ENCODE measurements at regions not wholly inside any gene's neighbourhood (a gene's known extent, or its start where the extent isn't known, plus 50 kb on each side); places are given as distances from the start of the nearest gene placed in this dataset.

DNA sequence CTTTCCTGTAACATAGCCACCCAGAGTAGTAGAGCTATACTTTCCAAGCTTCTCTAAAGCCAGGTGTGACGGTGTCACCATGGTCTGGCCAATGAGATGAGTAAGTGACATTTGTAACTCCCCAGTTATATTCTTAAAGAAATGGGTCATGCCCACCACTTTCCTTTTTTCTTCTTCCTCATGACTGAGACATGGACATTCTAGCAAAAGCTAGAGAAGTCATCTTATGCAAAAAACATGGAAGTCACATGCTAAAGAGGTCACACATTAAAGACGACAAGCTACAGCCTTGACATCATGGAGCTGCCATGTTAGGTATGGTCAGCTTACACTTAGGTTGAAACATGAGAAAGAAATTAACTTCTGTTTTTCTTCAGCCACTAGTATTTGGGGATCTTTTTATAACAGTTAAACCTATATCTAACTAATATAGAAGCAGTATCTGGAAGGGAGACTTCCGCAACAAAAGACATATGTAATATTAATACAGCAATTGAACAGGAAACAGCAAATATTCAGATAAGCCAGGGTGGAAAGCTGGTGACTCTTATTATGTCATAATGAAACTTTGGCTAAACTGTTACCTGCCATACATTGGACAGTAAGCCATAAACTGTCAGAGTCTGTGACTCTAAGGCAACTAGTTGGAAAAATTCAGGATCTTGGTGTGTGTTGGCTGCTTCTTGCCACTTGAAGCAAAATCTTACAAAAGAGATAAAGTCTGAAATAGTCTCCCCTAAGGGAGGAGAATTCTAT is 54.7 kb upstream of the SNX2 start (continued):
- TF ChIP-seq, protein P1, sequence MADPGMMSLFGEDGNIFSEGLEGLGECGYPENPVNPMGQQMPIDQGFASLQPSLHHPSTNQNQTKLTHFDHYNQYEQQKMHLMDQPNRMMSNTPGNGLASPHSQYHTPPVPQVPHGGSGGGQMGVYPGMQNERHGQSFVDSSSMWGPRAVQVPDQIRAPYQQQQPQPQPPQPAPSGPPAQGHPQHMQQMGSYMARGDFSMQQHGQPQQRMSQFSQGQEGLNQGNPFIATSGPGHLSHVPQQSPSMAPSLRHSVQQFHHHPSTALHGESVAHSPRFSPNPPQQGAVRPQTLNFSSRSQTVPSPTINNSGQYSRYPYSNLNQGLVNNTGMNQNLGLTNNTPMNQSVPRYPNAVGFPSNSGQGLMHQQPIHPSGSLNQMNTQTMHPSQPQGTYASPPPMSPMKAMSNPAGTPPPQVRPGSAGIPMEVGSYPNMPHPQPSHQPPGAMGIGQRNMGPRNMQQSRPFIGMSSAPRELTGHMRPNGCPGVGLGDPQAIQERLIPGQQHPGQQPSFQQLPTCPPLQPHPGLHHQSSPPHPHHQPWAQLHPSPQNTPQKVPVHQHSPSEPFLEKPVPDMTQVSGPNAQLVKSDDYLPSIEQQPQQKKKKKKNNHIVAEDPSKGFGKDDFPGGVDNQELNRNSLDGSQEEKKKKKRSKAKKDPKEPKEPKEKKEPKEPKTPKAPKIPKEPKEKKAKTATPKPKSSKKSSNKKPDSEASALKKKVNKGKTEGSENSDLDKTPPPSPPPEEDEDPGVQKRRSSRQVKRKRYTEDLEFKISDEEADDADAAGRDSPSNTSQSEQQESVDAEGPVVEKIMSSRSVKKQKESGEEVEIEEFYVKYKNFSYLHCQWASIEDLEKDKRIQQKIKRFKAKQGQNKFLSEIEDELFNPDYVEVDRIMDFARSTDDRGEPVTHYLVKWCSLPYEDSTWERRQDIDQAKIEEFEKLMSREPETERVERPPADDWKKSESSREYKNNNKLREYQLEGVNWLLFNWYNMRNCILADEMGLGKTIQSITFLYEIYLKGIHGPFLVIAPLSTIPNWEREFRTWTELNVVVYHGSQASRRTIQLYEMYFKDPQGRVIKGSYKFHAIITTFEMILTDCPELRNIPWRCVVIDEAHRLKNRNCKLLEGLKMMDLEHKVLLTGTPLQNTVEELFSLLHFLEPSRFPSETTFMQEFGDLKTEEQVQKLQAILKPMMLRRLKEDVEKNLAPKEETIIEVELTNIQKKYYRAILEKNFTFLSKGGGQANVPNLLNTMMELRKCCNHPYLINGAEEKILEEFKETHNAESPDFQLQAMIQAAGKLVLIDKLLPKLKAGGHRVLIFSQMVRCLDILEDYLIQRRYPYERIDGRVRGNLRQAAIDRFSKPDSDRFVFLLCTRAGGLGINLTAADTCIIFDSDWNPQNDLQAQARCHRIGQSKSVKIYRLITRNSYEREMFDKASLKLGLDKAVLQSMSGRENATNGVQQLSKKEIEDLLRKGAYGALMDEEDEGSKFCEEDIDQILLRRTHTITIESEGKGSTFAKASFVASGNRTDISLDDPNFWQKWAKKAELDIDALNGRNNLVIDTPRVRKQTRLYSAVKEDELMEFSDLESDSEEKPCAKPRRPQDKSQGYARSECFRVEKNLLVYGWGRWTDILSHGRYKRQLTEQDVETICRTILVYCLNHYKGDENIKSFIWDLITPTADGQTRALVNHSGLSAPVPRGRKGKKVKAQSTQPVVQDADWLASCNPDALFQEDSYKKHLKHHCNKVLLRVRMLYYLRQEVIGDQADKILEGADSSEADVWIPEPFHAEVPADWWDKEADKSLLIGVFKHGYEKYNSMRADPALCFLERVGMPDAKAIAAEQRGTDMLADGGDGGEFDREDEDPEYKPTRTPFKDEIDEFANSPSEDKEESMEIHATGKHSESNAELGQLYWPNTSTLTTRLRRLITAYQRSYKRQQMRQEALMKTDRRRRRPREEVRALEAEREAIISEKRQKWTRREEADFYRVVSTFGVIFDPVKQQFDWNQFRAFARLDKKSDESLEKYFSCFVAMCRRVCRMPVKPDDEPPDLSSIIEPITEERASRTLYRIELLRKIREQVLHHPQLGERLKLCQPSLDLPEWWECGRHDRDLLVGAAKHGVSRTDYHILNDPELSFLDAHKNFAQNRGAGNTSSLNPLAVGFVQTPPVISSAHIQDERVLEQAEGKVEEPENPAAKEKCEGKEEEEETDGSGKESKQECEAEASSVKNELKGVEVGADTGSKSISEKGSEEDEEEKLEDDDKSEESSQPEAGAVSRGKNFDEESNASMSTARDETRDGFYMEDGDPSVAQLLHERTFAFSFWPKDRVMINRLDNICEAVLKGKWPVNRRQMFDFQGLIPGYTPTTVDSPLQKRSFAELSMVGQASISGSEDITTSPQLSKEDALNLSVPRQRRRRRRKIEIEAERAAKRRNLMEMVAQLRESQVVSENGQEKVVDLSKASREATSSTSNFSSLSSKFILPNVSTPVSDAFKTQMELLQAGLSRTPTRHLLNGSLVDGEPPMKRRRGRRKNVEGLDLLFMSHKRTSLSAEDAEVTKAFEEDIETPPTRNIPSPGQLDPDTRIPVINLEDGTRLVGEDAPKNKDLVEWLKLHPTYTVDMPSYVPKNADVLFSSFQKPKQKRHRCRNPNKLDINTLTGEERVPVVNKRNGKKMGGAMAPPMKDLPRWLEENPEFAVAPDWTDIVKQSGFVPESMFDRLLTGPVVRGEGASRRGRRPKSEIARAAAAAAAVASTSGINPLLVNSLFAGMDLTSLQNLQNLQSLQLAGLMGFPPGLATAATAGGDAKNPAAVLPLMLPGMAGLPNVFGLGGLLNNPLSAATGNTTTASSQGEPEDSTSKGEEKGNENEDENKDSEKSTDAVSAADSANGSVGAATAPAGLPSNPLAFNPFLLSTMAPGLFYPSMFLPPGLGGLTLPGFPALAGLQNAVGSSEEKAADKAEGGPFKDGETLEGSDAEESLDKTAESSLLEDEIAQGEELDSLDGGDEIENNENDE (IDR thresholded peaks at IDR 0.05; ENCODE audit: low read depth, low read length) = no peak
- TF ChIP-seq E2F4 (CRISPR knock-in tag; IDR thresholded peaks at IDR 0.05; ENCODE audit: low read depth) = no peak
- TF ChIP-seq TCF7L2 (IDR thresholded peaks at IDR 0.05; ENCODE audit: low read depth, low read length) = no peak
- TF ChIP-seq POLR2G (IDR thresholded peaks at IDR 0.05; ENCODE audit: low read depth, low read length) = no peak
- no peak for TF ChIP-seq ZNF79 (CRISPR knock-in tag; IDR thresholded peaks at IDR 0.05; ENCODE audit: low read depth)
- no peak for TF ChIP-seq USF2 (CRISPR knock-in tag; IDR thresholded peaks at IDR 0.05)
